Activated CD8-positive, alpha-beta T cell treated with anti-CD3 and anti-CD28 coated beads, Interleukin-2, amount 10 ng/mL, durations not matched to agents 7 days and 5 days (primary cell): ENCODE measurements at regions not wholly inside any gene's neighbourhood (a gene's known extent, or its start where the extent isn't known, plus 50 kb on each side); places are given as distances from the start of the nearest gene placed in this dataset.

ENCODE experiments used
- ATAC-seq: fragments of 150-1000 bp; cut with Tn5 transposase; one replicate; pipeline ENCODE4 v1.10.0; 2021; ENCODE audit warnings: moderate library complexity
- CTCF ChIA-PET: fragments of 350-600 bp; sonication (Branson Sonifier 250); formaldehyde crosslinking; loops from one replicate; lab custom pipeline; 2021; ENCODE audit warnings: antibody characterized with exemption; lab: Charles Lee
- POLR2A ChIA-PET: fragments of 350-600 bp; sonication (Branson Sonifier 250); formaldehyde crosslinking; loops from one replicate; lab custom pipeline; 2021; ENCODE audit warnings: antibody characterized with exemption; lab: Charles Lee
- DNase-seq: peaks from one replicate; pipeline ENCODE4 v3.0.0-alpha.2; 2020
- H3K27ac Mint-ChIP-seq: one replicate; pipeline ENCODE4 v1.8.0; 2021; ENCODE audit warnings: mild to moderate bottlenecking, mixed read lengths
- H3K27me3 Mint-ChIP-seq: one replicate; pipeline ENCODE4 v1.8.0; 2021; ENCODE audit warnings: low read depth, mixed read lengths
- H3K36me3 Mint-ChIP-seq: one replicate; pipeline ENCODE4 v1.8.0; 2021; ENCODE audit warnings: low read depth, mixed read lengths
- H3K4me1 Mint-ChIP-seq: one replicate; pipeline ENCODE4 v1.8.0; 2021; ENCODE audit warnings: low read depth, mixed read lengths
- H3K4me3 Mint-ChIP-seq: one replicate; pipeline ENCODE4 v1.8.0; 2021; ENCODE audit warnings: mild to moderate bottlenecking, mixed read lengths
- H3K9me3 Mint-ChIP-seq: one replicate; pipeline ENCODE4 v1.8.0; 2022; ENCODE audit warnings: mixed read lengths; ENCODE audit not compliant: insufficient read depth

- no peaks in the 10 kb centered on the region for H3K36me3 Mint-ChIP-seq
- no peak overlapping the region for H3K27ac Mint-ChIP-seq
- no peaks in the 10 kb centered on the region for H3K4me1 Mint-ChIP-seq
- H3K9me3 Mint-ChIP-seq: no peaks in the 10 kb centered on the region
- CTCF ChIA-PET: no interaction called here
- POLR2A ChIA-PET: no interaction called here
- DNase-seq (no peak), ATAC-seq (no peak)
- no peak overlapping the region for H3K4me3 Mint-ChIP-seq
- H3K27me3 Mint-ChIP-seq: peaks cover 20% of the 10 kb centered on the region
Measured at GRCh38 chr15:62298811-62299210, 133.7 kb upstream of the C2CD4B start.

- peaks cover 19% of the 10 kb centered on the region for H3K27me3 Mint-ChIP-seq
- H3K36me3 Mint-ChIP-seq: no peaks in the 10 kb centered on the region
- no peak overlapping the region for H3K4me3 Mint-ChIP-seq
- no peak for DNase-seq
- ChIA-PET POLR2A (no interaction called here), CTCF (no interaction called here)
- no peak for ATAC-seq
- H3K27ac Mint-ChIP-seq: no peak overlapping the region
- H3K4me1 Mint-ChIP-seq: no peaks in the 10 kb centered on the region
- no peaks in the 10 kb centered on the region for H3K9me3 Mint-ChIP-seq
Measured at GRCh38 chr15:62299541-62299940, 134.5 kb upstream of the C2CD4B start.

- H3K27me3 Mint-ChIP-seq: peaks cover 20% of the 10 kb centered on the region
- DNase-seq (no peak), ATAC-seq (no peak)
- ChIA-PET CTCF (no interaction called here), POLR2A (no interaction called here)
- H3K9me3 Mint-ChIP-seq: no peaks in the 10 kb centered on the region
- H3K27ac Mint-ChIP-seq: no peak overlapping the region
- peaks cover 9% of the 10 kb centered on the region for H3K4me1 Mint-ChIP-seq
- H3K4me3 Mint-ChIP-seq: no peak overlapping the region
- no peaks in the 10 kb centered on the region for H3K36me3 Mint-ChIP-seq
Measured at GRCh38 chr15:62301993-62302675, 137.0 kb upstream of the C2CD4B start.

GRCh38 chr15:62306851-62307504 is 141.9 kb upstream of the C2CD4B start:
- Mint-ChIP-seq H3K27ac (no peak overlapping the region), H3K36me3 (no peaks in the 10 kb centered on the region), H3K27me3 (peaks cover 33% of the 10 kb centered on the region), H3K4me3 (no peak overlapping the region), H3K4me1 (peaks cover 9% of the 10 kb centered on the region), H3K9me3 (no peaks in the 10 kb centered on the region)
- POLR2A ChIA-PET: no interaction called here
- ATAC-seq (no peak), DNase-seq (no peak)
- CTCF ChIA-PET: interaction anchor here (0.7 to 1.9 kb wide), 6 partner anchors 14 to 473 kb away, joined by 3 to 5 read pairs (median 4); no protein-coding TSS in a partner anchor

- peaks cover 35% of the 10 kb centered on the region for H3K27me3 Mint-ChIP-seq
- no peaks in the 10 kb centered on the region for H3K36me3 Mint-ChIP-seq
- no peak overlapping the region for H3K4me3 Mint-ChIP-seq
- H3K9me3 Mint-ChIP-seq: no peaks in the 10 kb centered on the region
- ChIA-PET POLR2A (interaction anchor here (0.7 kb wide), 1 partner anchor 169 kb away, joined by 4 read pairs; no protein-coding TSS in a partner anchor), CTCF (interaction anchor here (1.1 to 1.9 kb wide), 4 partner anchors 19 to 474 kb away, joined by 3 to 5 read pairs (median 4); no protein-coding TSS in a partner anchor)
- no peak for DNase-seq
- ATAC-seq: no peak
- H3K4me1 Mint-ChIP-seq: peaks cover 9% of the 10 kb centered on the region
- no peak overlapping the region for H3K27ac Mint-ChIP-seq
Measured at GRCh38 chr15:62307551-62307950, 142.5 kb upstream of the C2CD4B start.

GRCh38 chr15:62316413-62317060 is 151.5 kb upstream of the C2CD4B start:
- POLR2A ChIA-PET: no interaction called here
- no peaks in the 10 kb centered on the region for H3K9me3 Mint-ChIP-seq
- H3K27ac Mint-ChIP-seq: no peak overlapping the region
- no peaks in the 10 kb centered on the region for H3K36me3 Mint-ChIP-seq
- ATAC-seq (no peak), DNase-seq (no peak)
- H3K27me3 Mint-ChIP-seq: peaks cover 19% of the 10 kb centered on the region
- CTCF ChIA-PET: interaction anchor here (0.7 kb wide), 1 partner anchor 18 kb away, joined by 3 read pairs; no protein-coding TSS in a partner anchor
- no peaks in the 10 kb centered on the region for H3K4me1 Mint-ChIP-seq
- no peak overlapping the region for H3K4me3 Mint-ChIP-seq

GRCh38 chr15:62320259-62320658 is 155.2 kb upstream of the C2CD4B start:
- Mint-ChIP-seq H3K36me3 (no peaks in the 10 kb centered on the region), H3K27ac (no peak overlapping the region), H3K9me3 (no peaks in the 10 kb centered on the region), H3K27me3 (peaks cover 13% of the 10 kb centered on the region), H3K4me3 (no peak overlapping the region), H3K4me1 (no peaks in the 10 kb centered on the region)
- POLR2A ChIA-PET: interaction anchor here (0.6 kb wide), 1 partner anchor 40 kb away, joined by 3 read pairs; no protein-coding TSS in a partner anchor
- ATAC-seq (no peak), DNase-seq (no peak)
- CTCF ChIA-PET: interaction anchor here (1.4 kb wide), 1 partner anchor 14 kb away, joined by 3 read pairs; no protein-coding TSS in a partner anchor

GRCh38 chr15:62323353-62323890 is 158.3 kb upstream of the C2CD4B start:
- ChIA-PET POLR2A (no interaction called here), CTCF (interaction anchor here (0.8 kb wide), 1 partner anchor 37 kb away, joined by 3 read pairs; no protein-coding TSS in a partner anchor)
- Mint-ChIP-seq H3K36me3 (no peaks in the 10 kb centered on the region), H3K4me3 (no peak overlapping the region), H3K4me1 (no peaks in the 10 kb centered on the region), H3K27ac (no peak overlapping the region), H3K27me3 (peaks cover 4% of the 10 kb centered on the region), H3K9me3 (no peaks in the 10 kb centered on the region)
- no peak for ATAC-seq
- DNase-seq: no peak

- no peak overlapping the region for H3K4me3 Mint-ChIP-seq
- H3K27ac Mint-ChIP-seq: no peak overlapping the region
- no peaks in the 10 kb centered on the region for H3K4me1 Mint-ChIP-seq
- ChIA-PET CTCF (no interaction called here), POLR2A (no interaction called here)
- H3K9me3 Mint-ChIP-seq: no peaks in the 10 kb centered on the region
- H3K27me3 Mint-ChIP-seq: peaks cover 4% of the 10 kb centered on the region
- no peaks in the 10 kb centered on the region for H3K36me3 Mint-ChIP-seq
- DNase-seq (no peak), ATAC-seq (no peak)
Measured at GRCh38 chr15:62324382-62324781, 159.3 kb upstream of the C2CD4B start.

- CTCF ChIA-PET: no interaction called here
- H3K27ac Mint-ChIP-seq: no peak overlapping the region
- POLR2A ChIA-PET: no interaction called here
- no peaks in the 10 kb centered on the region for H3K36me3 Mint-ChIP-seq
- DNase-seq (no peak), ATAC-seq (no peak)
- no peak overlapping the region for H3K4me3 Mint-ChIP-seq
- no peaks in the 10 kb centered on the region for H3K4me1 Mint-ChIP-seq
- H3K27me3 Mint-ChIP-seq: peaks cover 4% of the 10 kb centered on the region
- H3K9me3 Mint-ChIP-seq: no peaks in the 10 kb centered on the region
Measured at GRCh38 chr15:62325597-62325996, 160.5 kb upstream of the C2CD4B start.

- CTCF ChIA-PET: interaction anchor here (1.0 kb wide), 1 partner anchor 19 kb away, joined by 3 read pairs; no protein-coding TSS in a partner anchor
Measured at GRCh38 chr15:62326460-62327011, 161.5 kb upstream of the C2CD4B start.

More at GRCh38 chr15:62326460-62327011, 161.5 kb upstream of the C2CD4B start:
- Mint-ChIP-seq H3K4me1 (no peaks in the 10 kb centered on the region), H3K27me3 (peaks cover 4% of the 10 kb centered on the region), H3K9me3 (no peaks in the 10 kb centered on the region), H3K36me3 (no peaks in the 10 kb centered on the region), H3K27ac (no peak overlapping the region), H3K4me3 (no peak overlapping the region)
- no peak for ATAC-seq
- POLR2A ChIA-PET: no interaction called here
- no peak for DNase-seq
